Smooth muscle cell (in vitro differentiated cells): ENCODE measurements at regions not wholly inside any gene's neighbourhood (a gene's known extent, or its start where the extent isn't known, plus 50 kb on each side); places are given as distances from the start of the nearest gene placed in this dataset.
A peak's percentile ranks its signal among the peaks of the same experiment; 100 is the strongest.

Experiments used
- DNase-seq: peaks from one replicate; lab custom pipeline; 2025; ENCODE audit not compliant: unreplicated experiment; lab: John Stamatoyannopoulos, UW
- H2AFZ ChIP-seq: fragments of 200-600 bp; sonication (generic); 2 replicates; pipeline ENCODE4 v1.6.0; 2016; ENCODE audit warnings: antibody characterized with exemption, low read depth, mild to moderate bottlenecking
- H3F3A ChIP-seq: fragments of 200-600 bp; sonication (generic); 2 replicates; pipeline ENCODE4 v1.6.0; 2017; ENCODE audit warnings: antibody characterized with exemption, low read depth
- H3K27ac ChIP-seq: fragments of 200-600 bp; sonication (generic); 2 replicates; pipeline ENCODE4 v1.5.1; 2016; ENCODE audit warnings: low read depth, mild to moderate bottlenecking
- H3K27me3 ChIP-seq: fragments of 200-600 bp; sonication (generic); 2 replicates; pipeline ENCODE4 v1.6.1; 2016; ENCODE audit warnings: low read depth, mild to moderate bottlenecking
- H3K36me3 ChIP-seq: fragments of 200-600 bp; sonication (generic); 2 replicates; pipeline ENCODE4 v1.5.1; 2016; ENCODE audit warnings: low read depth
- H3K4me1 ChIP-seq: fragments of 200-600 bp; sonication (generic); 2 replicates; pipeline ENCODE4 v1.5.1; 2016; ENCODE audit warnings: low read depth
- H3K4me2 ChIP-seq: fragments of 200-600 bp; sonication (generic); 2 replicates; pipeline ENCODE4 v1.6.0; 2016; ENCODE audit warnings: mild to moderate bottlenecking
- H3K4me3 ChIP-seq: fragments of 200-600 bp; sonication (generic); 2 replicates; pipeline ENCODE4 v1.5.1; 2016; ENCODE audit warnings: mild to moderate bottlenecking
- H3K79me2 ChIP-seq: fragments of 200-600 bp; sonication (generic); 2 replicates; pipeline ENCODE4 v1.6.0; 2016; ENCODE audit warnings: low read depth, mild to moderate bottlenecking
- H3K9ac ChIP-seq: fragments of 200-600 bp; sonication (generic); 2 replicates; pipeline ENCODE4 v1.6.0; 2016; ENCODE audit warnings: low read depth
- H3K9me3 ChIP-seq: fragments of 200-600 bp; sonication (generic); replicated peaks from 2 replicates; pipeline ENCODE4 v1.5.1; 2016; ENCODE audit warnings: low read depth
- H4K20me1 ChIP-seq: fragments of 200-600 bp; sonication (generic); 2 replicates; pipeline ENCODE4 v1.6.0; 2016; ENCODE audit warnings: low read depth
- WGBS: methylation state at CpG from one replicate; pipeline ENCODE4 v1.1.7; 2016; ENCODE audit warnings: low lambda C conversion rate; 5-methylcytosine and 5-hydroxymethylcytosine counted together
- TF ChIP-seq, protein P1 (sequence below): fragments of 200-600 bp; sonication (generic); IDR thresholded peaks from 2 replicates; pipeline ENCODE4 v1.5.1; 2017; ENCODE audit warnings: borderline replicate concordance, mild to moderate bottlenecking, antibody characterized with exemption; ENCODE audit not compliant: insufficient read depth, poor library complexity, severe bottlenecking

DNA sequence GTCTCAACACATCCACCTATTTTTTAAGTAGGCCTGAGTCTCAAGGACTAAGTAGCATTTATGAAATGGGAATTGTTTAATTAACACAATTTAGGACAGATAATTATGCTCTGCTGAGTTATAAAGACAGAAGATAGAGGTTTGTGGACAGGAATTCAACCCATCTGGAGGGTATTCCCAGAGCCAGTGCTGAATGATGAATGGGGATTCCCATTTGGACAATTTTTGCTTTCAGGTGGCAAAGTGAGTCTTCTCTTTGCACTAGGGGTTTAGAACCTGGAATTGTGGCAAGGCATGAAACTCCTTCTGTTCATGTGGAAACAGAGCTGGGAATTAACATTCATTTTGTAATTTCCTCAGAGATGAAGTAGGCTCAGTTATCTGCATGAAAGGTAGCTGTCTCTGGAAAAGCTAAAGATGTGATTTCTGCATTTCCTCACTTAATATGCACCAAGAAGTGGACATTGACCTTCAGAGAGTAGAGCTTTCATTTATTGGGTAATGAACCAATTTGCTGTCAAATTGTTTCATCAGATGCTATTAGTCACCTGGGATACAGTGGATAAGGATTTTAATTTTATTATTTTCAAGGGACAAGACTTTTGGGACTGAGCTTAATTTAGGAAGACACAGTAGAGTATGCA lies 212.1 kb upstream of the NRXN1 start:
- no peaks in the 10 kb centered on the region for H3K36me3 ChIP-seq
- H3K4me1 ChIP-seq = no peaks in the 10 kb centered on the region
- no peaks in the 10 kb centered on the region for H3K79me2 ChIP-seq
- no peak overlapping the region for H3K27ac ChIP-seq
- no peaks in the 10 kb centered on the region for H3K27me3 ChIP-seq
- no peak overlapping the region for H3K4me3 ChIP-seq
- no peak overlapping the region for H3K9ac ChIP-seq
- no peaks in the 10 kb centered on the region for H3K9me3 ChIP-seq
- no peak overlapping the region for H3K4me2 ChIP-seq
- TF ChIP-seq, protein P1, sequence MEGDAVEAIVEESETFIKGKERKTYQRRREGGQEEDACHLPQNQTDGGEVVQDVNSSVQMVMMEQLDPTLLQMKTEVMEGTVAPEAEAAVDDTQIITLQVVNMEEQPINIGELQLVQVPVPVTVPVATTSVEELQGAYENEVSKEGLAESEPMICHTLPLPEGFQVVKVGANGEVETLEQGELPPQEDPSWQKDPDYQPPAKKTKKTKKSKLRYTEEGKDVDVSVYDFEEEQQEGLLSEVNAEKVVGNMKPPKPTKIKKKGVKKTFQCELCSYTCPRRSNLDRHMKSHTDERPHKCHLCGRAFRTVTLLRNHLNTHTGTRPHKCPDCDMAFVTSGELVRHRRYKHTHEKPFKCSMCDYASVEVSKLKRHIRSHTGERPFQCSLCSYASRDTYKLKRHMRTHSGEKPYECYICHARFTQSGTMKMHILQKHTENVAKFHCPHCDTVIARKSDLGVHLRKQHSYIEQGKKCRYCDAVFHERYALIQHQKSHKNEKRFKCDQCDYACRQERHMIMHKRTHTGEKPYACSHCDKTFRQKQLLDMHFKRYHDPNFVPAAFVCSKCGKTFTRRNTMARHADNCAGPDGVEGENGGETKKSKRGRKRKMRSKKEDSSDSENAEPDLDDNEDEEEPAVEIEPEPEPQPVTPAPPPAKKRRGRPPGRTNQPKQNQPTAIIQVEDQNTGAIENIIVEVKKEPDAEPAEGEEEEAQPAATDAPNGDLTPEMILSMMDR = no peak
- no peak for DNase-seq
- H3F3A ChIP-seq = no peaks in the 10 kb centered on the region
- no peak overlapping the region for H2AFZ ChIP-seq
- H4K20me1 ChIP-seq = no peaks in the 10 kb centered on the region

DNA sequence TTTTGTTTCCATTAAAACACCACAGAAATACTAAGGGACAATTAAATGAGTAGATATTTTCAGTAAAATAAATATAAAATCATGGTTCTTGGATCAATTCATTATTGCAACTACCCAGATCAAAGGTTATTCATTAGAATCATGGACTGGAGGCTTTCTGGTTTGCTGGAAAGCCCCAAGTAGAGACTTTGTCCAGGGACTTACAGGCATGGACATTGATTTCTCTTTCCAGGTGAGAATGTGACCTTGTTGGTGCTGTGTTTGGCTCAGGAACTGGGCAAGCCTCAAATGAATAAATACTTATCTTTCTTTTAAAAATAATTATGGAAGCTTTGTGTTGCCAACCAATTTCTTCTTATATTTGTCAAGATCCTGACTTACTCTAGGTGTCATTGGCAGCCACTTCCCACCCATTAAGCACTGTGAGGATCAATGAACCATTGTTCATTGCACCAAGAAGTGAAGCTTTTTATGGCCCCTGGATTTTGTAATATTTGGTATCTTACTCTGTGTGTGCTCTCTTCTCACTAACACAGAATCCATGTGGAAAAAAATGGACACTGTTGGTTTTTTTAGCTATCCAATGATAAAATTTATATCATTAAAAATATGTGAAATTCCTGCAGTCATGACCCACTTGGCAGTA lies 205.8 kb upstream of the NRXN1 start:
- no peaks in the 10 kb centered on the region for H3K36me3 ChIP-seq
- no peak overlapping the region for H3K27ac ChIP-seq
- H3K9ac ChIP-seq = no peak overlapping the region
- H3K4me2 ChIP-seq = no peak overlapping the region
- no peak for DNase-seq
- no peak overlapping the region for H2AFZ ChIP-seq
- H3K4me1 ChIP-seq = no peaks in the 10 kb centered on the region
- H3K27me3 ChIP-seq = no peaks in the 10 kb centered on the region
- H3F3A ChIP-seq = no peaks in the 10 kb centered on the region
- TF ChIP-seq, protein P1 = no peak
- no peaks in the 10 kb centered on the region for H4K20me1 ChIP-seq
- H3K9me3 ChIP-seq = no peaks in the 10 kb centered on the region
- no peak overlapping the region for H3K4me3 ChIP-seq
- H3K79me2 ChIP-seq = no peaks in the 10 kb centered on the region

DNA sequence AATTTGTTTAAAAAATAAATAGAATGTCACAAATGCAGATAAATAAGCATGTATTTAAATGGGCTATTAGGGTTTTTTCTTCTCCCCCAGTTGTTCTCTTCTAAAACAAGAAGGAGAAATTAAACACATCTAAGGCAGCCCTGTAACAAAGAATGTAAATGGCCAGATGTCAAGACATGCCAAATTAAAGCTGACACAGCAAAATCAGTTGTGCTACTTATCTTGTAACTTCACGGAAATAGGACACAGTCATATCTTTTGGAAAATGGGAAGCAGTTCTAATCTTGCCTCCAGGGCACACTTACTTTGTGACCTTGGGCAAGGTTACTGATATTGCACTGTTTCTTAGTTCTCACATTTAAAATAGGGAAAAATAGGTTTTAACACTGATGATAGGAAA lies 200.1 kb upstream of the NRXN1 start:
- no peak overlapping the region for H3K4me3 ChIP-seq
- no peak overlapping the region for H3K9ac ChIP-seq
- H3K4me2 ChIP-seq = peak overlapping the region; percentile 11
- peak overlapping the region; percentile 72 for H3K27ac ChIP-seq
- no peak for DNase-seq
- no peaks in the 10 kb centered on the region for H3K36me3 ChIP-seq
- H3K79me2 ChIP-seq = no peaks in the 10 kb centered on the region
- no peaks in the 10 kb centered on the region for H3F3A ChIP-seq
- H3K9me3 ChIP-seq = no peaks in the 10 kb centered on the region
- 29% methylated on average over 1 of the region's 1 CpG for WGBS
- H4K20me1 ChIP-seq = no peaks in the 10 kb centered on the region
- H3K27me3 ChIP-seq = no peaks in the 10 kb centered on the region
- no peaks in the 10 kb centered on the region for H3K4me1 ChIP-seq
- H2AFZ ChIP-seq = peak overlapping the region; percentile 50
- TF ChIP-seq, protein P1 = no peak

DNA sequence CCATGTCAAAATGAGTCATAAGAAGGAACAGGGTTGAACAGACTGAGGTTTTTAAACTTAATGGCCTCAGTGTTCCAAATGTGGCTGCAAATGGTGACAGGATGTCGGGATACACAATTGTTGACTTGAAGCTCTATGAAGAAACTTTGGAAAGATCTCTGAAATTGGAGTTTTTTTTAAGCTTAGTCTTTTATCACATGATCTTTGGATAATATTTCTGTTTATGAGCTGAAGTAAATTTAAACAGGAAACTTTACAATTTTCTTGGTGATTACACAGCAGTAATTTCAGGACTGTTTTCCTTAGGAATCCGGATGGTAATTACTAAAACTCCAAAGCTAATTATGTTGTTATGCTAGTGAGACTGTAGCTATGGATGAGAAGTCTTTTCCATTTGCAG lies 199.1 kb upstream of the NRXN1 start:
- 31% methylated on average over 2 of the region's 2 CpGs for WGBS
- H3K9me3 ChIP-seq = no peaks in the 10 kb centered on the region
- peak overlapping the region; percentile 50 for H2AFZ ChIP-seq
- no peaks in the 10 kb centered on the region for H4K20me1 ChIP-seq
- H3K4me2 ChIP-seq = peak overlapping the region; percentile 11
- no peaks in the 10 kb centered on the region for H3K79me2 ChIP-seq
- DNase-seq = no peak
- H3K4me3 ChIP-seq = no peak overlapping the region
- H3K27ac ChIP-seq = peak overlapping the region; percentile 72
- no peak overlapping the region for H3K9ac ChIP-seq
- TF ChIP-seq, protein P1 = no peak
- no peaks in the 10 kb centered on the region for H3K27me3 ChIP-seq
- H3F3A ChIP-seq = no peaks in the 10 kb centered on the region
- no peaks in the 10 kb centered on the region for H3K4me1 ChIP-seq
- H3K36me3 ChIP-seq = no peaks in the 10 kb centered on the region
